H9 (cell line): ENCODE measurements at regions not wholly inside any gene's neighbourhood (a gene's known extent, or its start where the extent isn't known, plus 50 kb on each side); places are given as distances from the start of the nearest gene placed in this dataset.

Experiments
- DNase-seq: peaks from one replicate; pipeline ENCODE4 v3.0.0-alpha.2; 2017
- H2AFZ ChIP-seq: one replicate; pipeline ENCODE4 v1.6.1; 2013; ENCODE audit warnings: mild to moderate bottlenecking, low read length, control low read depth, moderate library complexity
- H2AK5ac ChIP-seq: 2 replicates; pipeline ENCODE4 v1.6.1; 2013; ENCODE audit warnings: low read length, control low read depth, mixed read lengths; ENCODE audit not compliant: insufficient read length
- H2BK120ac ChIP-seq: one replicate; pipeline ENCODE4 v1.6.1; 2013; ENCODE audit warnings: low read depth, mild to moderate bottlenecking, low read length, control low read depth, inconsistent platforms; ENCODE audit not compliant: poor library complexity, severe bottlenecking
- H2BK12ac ChIP-seq: 2 replicates; pipeline ENCODE4 v1.6.1; 2013; ENCODE audit warnings: low read length, control low read depth, mixed read lengths, low read depth; ENCODE audit not compliant: insufficient read length
- H2BK15ac ChIP-seq: 2 replicates; pipeline ENCODE4 v1.6.1; 2013; ENCODE audit warnings: low read depth, low read length, control low read depth
- H2BK20ac ChIP-seq: one replicate; pipeline ENCODE4 v1.6.1; 2013; ENCODE audit warnings: low read depth, mild to moderate bottlenecking, low read length, control low read depth, inconsistent platforms; ENCODE audit not compliant: poor library complexity, severe bottlenecking
- H2BK5ac ChIP-seq: 2 replicates; pipeline ENCODE4 v1.6.1; 2013; ENCODE audit warnings: low read length, control low read depth, mixed read lengths; ENCODE audit not compliant: insufficient read length
- H3K14ac ChIP-seq: 2 replicates; pipeline ENCODE4 v1.6.1; 2013; ENCODE audit warnings: low read length, control low read depth; ENCODE audit not compliant: insufficient read depth
- H3K18ac ChIP-seq: 2 replicates; pipeline ENCODE4 v1.6.1; 2013; ENCODE audit warnings: low read depth, mild to moderate bottlenecking, mixed read lengths, low read length, control low read depth; ENCODE audit not compliant: insufficient read length
- H3K23ac ChIP-seq: 2 replicates; pipeline ENCODE4 v1.6.1; 2013; ENCODE audit warnings: low read length, control low read depth, mixed read lengths, low read depth; ENCODE audit not compliant: insufficient read length
- H3K23me2 ChIP-seq: 2 replicates; pipeline ENCODE4 v1.6.1; 2013; ENCODE audit warnings: low read depth, mild to moderate bottlenecking, mixed read lengths, low read length, control low read depth; ENCODE audit not compliant: insufficient read length, poor library complexity, severe bottlenecking
- H3K27ac ChIP-seq: 2 replicates; pipeline ENCODE4 v1.5.1; 2013; ENCODE audit warnings: low read length, control low read depth, mixed read lengths, low read depth; ENCODE audit not compliant: insufficient read length
- H3K27me3 ChIP-seq: 2 replicates; pipeline ENCODE4 v1.6.1; 2013; ENCODE audit warnings: low read length, control low read depth, inconsistent platforms; ENCODE audit not compliant: insufficient read depth
- H3K4ac ChIP-seq: 2 replicates; pipeline ENCODE4 v1.6.1; 2013; ENCODE audit warnings: low read depth, mild to moderate bottlenecking, control low read depth, inconsistent platforms, low read length, moderate library complexity
- H3K4me1 ChIP-seq: 2 replicates; pipeline ENCODE4 v1.6.1; 2013; ENCODE audit warnings: low read length, control low read depth, inconsistent platforms; ENCODE audit not compliant: insufficient read depth
- H3K4me2 ChIP-seq: 2 replicates; pipeline ENCODE4 v1.6.1; 2013; ENCODE audit warnings: low read length, control low read depth, mixed read lengths; ENCODE audit not compliant: insufficient read length, insufficient read depth
- H3K56ac ChIP-seq: 2 replicates; pipeline ENCODE4 v1.6.1; 2013; ENCODE audit warnings: low read depth, mild to moderate bottlenecking, mixed read lengths, low read length, control low read depth; ENCODE audit not compliant: insufficient read length
- H3K79me1 ChIP-seq: 2 replicates; pipeline ENCODE4 v1.6.1; 2013; ENCODE audit warnings: low read depth, mild to moderate bottlenecking, moderate library complexity, low read length, control low read depth, inconsistent platforms; ENCODE audit not compliant: insufficient read depth, poor library complexity, severe bottlenecking
- H3K79me2 ChIP-seq: 2 replicates; pipeline ENCODE4 v1.6.1; 2013; ENCODE audit warnings: low read length, control low read depth, inconsistent platforms; ENCODE audit not compliant: insufficient read depth
- H3K9ac ChIP-seq: 2 replicates; pipeline ENCODE4 v1.6.1; 2013; ENCODE audit warnings: low read length, control low read depth, mixed read lengths; ENCODE audit not compliant: insufficient read length; ENCODE audit errors: extremely low read depth
- H3K9me3 ChIP-seq: one replicate; pipeline ENCODE4 v1.6.1; 2013; ENCODE audit warnings: low read depth, low read length, inconsistent platforms; ENCODE audit not compliant: control insufficient read depth
- H3T11ph ChIP-seq: one replicate; pipeline ENCODE4 v1.6.1; 2013; ENCODE audit warnings: mild to moderate bottlenecking, low read length, control low read depth, inconsistent platforms
- H4K20me1 ChIP-seq: one replicate; pipeline ENCODE4 v1.6.1; 2013; ENCODE audit not compliant: control insufficient read depth, insufficient read length, insufficient read depth
- H4K5ac ChIP-seq: 2 replicates; pipeline ENCODE4 v1.6.1; 2013; ENCODE audit warnings: low read depth, mild to moderate bottlenecking, mixed read lengths, low read length, control low read depth; ENCODE audit not compliant: insufficient read length
- H4K8ac ChIP-seq: replicated peaks from 2 replicates; pipeline ENCODE4 v1.6.1; 2013; ENCODE audit warnings: low read length, control low read depth, mixed read lengths, low read depth; ENCODE audit not compliant: insufficient read length
- H4K91ac ChIP-seq: 2 replicates; pipeline ENCODE4 v1.6.1; 2013; ENCODE audit warnings: low read depth, mild to moderate bottlenecking, moderate library complexity, mixed read lengths, low read length, control low read depth; ENCODE audit not compliant: insufficient read length
- H3K27ac Mint-ChIP-seq, 3 experiments: 2 replicates in 2 of 3; 3 replicates in 1 of 3; pipeline ENCODE4 v1.8.0; 2020 to 2021; ENCODE audit warnings: mixed read lengths in 3 of 3, mild to moderate bottlenecking in 1 of 3, moderate library complexity in 1 of 3
- H3K27me3 Mint-ChIP-seq: 2 replicates; pipeline ENCODE4 v1.8.0; 2021; ENCODE audit warnings: low read depth, mild to moderate bottlenecking, moderate library complexity, mixed read lengths
- H3K36me3 Mint-ChIP-seq, 3 experiments: 2 replicates in 2 of 3; 3 replicates in 1 of 3; pipeline ENCODE4 v1.8.0; 2020 to 2021; ENCODE audit warnings: low read depth in 3 of 3, mixed read lengths in 3 of 3; ENCODE audit not compliant: insufficient read depth in 1 of 3
- H3K4me1 Mint-ChIP-seq, 2 experiments: 2 replicates each; pipeline ENCODE4 v1.8.0; 2020; ENCODE audit warnings: mixed read lengths in 2 of 2
- H3K4me3 Mint-ChIP-seq, 2 experiments: 2 replicates in 1 of 2; 3 replicates in 1 of 2; pipeline ENCODE4 v1.8.0; 2020 to 2021; ENCODE audit warnings: mild to moderate bottlenecking in 2 of 2, mixed read lengths in 2 of 2, moderate library complexity in 1 of 2
- H3K9me3 Mint-ChIP-seq, 2 experiments: 2 replicates in 1 of 2; 3 replicates in 1 of 2; pipeline ENCODE4 v1.8.0; 2020; ENCODE audit warnings: mild to moderate bottlenecking in 2 of 2, mixed read lengths in 2 of 2, moderate library complexity in 1 of 2
- WGBS: extraction: QIAGEN DNeasy Blood & Tissue Kit; methylation state at CpG from one replicate; pipeline ENCODE4 v1.1.7; 2013; ENCODE audit warnings: missing lambda C conversion rate, low lambda C conversion rate, mixed read lengths; ENCODE audit not compliant: insufficient read length; ENCODE audit errors: extremely low coverage; 5-methylcytosine and 5-hydroxymethylcytosine counted together
- TF ChIP-seq, protein P1 (sequence below): fragments of 200-600 bp; sonication (generic); conservative IDR thresholded peaks from 3 replicates; pipeline ENCODE4 v1.8.0; 2021; ENCODE audit warnings: antibody characterized with exemption, mild to moderate bottlenecking

DNA sequence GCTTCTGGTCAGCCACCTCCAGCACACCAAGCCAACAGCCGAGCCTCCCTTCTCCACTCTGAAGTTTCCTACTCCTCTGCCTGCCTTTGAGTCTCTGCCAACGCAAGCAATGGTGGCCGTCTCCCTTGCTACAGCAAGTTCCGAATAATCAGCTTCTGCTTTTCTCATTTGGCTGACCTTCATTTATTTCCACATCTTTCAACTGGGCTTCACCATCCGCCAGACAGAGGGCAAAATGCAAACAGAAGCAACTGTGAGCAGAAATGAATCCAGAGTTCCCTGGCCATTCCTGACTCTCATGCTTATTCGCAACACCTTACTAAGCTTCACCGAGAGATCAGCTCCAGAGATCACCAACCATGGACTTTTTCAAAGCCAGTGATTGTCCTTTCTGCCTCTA lies 621.0 kb downstream of the NPHP4 start:
- H3K9me3 ChIP-seq = peaks cover 5% of the 10 kb centered on the region
- no peak overlapping the region for H2BK15ac ChIP-seq
- H3K18ac ChIP-seq = no peak overlapping the region
- no peak overlapping the region for H3T11ph ChIP-seq
- H4K20me1 ChIP-seq = no peaks in the 10 kb centered on the region
- no peaks in the 10 kb centered on the region for H3K79me2 ChIP-seq
- H3K27me3 Mint-ChIP-seq = peaks cover 15% of the 10 kb centered on the region
- no peak overlapping the region for H3K9ac ChIP-seq
- H2AK5ac ChIP-seq = no peak overlapping the region
- no peak overlapping the region for H3K27ac Mint-ChIP-seq
- H3K23ac ChIP-seq = no peak overlapping the region
- H4K91ac ChIP-seq = no peak overlapping the region
- H3K4me3 Mint-ChIP-seq = no peak overlapping the region
- H4K8ac ChIP-seq = no peak overlapping the region
- no peak overlapping the region for H2BK120ac ChIP-seq
- no peaks in the 10 kb centered on the region for H3K27me3 ChIP-seq
- H3K4me2 ChIP-seq = no peak overlapping the region
- no peak overlapping the region for H2AFZ ChIP-seq
- no peak overlapping the region for H4K5ac ChIP-seq
- H3K36me3 Mint-ChIP-seq = peaks cover 2 to 15% (median 10%) of the 10 kb centered on the region in 3 experiments; a peak in 5 of 7 replicates
- no peaks in the 10 kb centered on the region for H3K23me2 ChIP-seq
- H2BK12ac ChIP-seq = no peak overlapping the region
- no peak for DNase-seq
- H3K4me1 ChIP-seq = no peaks in the 10 kb centered on the region
- no peak overlapping the region for H3K4ac ChIP-seq
- no peak overlapping the region for H2BK20ac ChIP-seq
- TF ChIP-seq, protein P1, sequence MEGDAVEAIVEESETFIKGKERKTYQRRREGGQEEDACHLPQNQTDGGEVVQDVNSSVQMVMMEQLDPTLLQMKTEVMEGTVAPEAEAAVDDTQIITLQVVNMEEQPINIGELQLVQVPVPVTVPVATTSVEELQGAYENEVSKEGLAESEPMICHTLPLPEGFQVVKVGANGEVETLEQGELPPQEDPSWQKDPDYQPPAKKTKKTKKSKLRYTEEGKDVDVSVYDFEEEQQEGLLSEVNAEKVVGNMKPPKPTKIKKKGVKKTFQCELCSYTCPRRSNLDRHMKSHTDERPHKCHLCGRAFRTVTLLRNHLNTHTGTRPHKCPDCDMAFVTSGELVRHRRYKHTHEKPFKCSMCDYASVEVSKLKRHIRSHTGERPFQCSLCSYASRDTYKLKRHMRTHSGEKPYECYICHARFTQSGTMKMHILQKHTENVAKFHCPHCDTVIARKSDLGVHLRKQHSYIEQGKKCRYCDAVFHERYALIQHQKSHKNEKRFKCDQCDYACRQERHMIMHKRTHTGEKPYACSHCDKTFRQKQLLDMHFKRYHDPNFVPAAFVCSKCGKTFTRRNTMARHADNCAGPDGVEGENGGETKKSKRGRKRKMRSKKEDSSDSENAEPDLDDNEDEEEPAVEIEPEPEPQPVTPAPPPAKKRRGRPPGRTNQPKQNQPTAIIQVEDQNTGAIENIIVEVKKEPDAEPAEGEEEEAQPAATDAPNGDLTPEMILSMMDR = no peak
- H3K14ac ChIP-seq = no peak overlapping the region
- no peak overlapping the region for H3K27ac ChIP-seq
- H3K4me1 Mint-ChIP-seq = peaks cover 3 to 7% of the 10 kb centered on the region in 2 experiments; a peak in 2 of 4 replicates
- WGBS = no CpG with 5 or more reads among the region's 7 CpGs
- H2BK5ac ChIP-seq = no peak overlapping the region
- H3K56ac ChIP-seq = no peak overlapping the region
- peaks cover 16 to 19% of the 10 kb centered on the region in 2 experiments; a peak in 4 of 5 replicates for H3K9me3 Mint-ChIP-seq
- H3K79me1 ChIP-seq = no peaks in the 10 kb centered on the region
